ENCODE measurements at regions not wholly inside any gene's neighbourhood (a gene's known extent, or its start where the extent isn't known, plus 50 kb on each side); places are given as distances from the start of the nearest gene placed in this dataset.

DNA sequence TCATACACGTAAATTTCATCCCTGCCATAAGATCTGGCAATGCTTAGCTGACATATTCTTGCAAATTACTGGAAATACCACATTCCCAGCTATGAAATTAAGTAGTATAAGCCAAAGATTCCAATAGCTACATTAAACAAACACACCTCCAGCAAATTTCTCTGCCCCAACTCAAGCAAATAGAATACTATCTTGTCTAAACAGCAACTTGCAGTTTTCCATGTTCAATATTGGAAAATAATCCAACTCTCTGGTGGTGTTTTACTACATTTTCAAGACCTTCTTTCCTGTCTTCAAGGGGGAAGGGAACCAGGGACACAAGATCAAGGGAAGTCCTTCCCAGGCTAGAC is 268.7 kb downstream of the TBL1XR1 start:
- CTCF ChIA-PET = interaction anchor here (0.6 to 2.5 kb wide), 3 partner anchors 10 to 56 kb away, joined by 3 to 9 read pairs (median 5); no protein-coding TSS in a partner anchor
- Histone ChIP-seq H3K27me3 (ENCODE audit: control insufficient read depth, insufficient read depth, low read length) (no peaks in the 10 kb centered on the region), H3K36me3 (ENCODE audit: control insufficient read depth, insufficient read depth, low read length) (no peaks in the 10 kb centered on the region), H3K4me3 (ENCODE audit: low read depth, low read length) (no peak overlapping the region)
- no peak for DNase-seq (ENCODE audit: low read depth)
- POLR2A ChIA-PET = no interaction called here
- TF ChIP-seq, protein P1, sequence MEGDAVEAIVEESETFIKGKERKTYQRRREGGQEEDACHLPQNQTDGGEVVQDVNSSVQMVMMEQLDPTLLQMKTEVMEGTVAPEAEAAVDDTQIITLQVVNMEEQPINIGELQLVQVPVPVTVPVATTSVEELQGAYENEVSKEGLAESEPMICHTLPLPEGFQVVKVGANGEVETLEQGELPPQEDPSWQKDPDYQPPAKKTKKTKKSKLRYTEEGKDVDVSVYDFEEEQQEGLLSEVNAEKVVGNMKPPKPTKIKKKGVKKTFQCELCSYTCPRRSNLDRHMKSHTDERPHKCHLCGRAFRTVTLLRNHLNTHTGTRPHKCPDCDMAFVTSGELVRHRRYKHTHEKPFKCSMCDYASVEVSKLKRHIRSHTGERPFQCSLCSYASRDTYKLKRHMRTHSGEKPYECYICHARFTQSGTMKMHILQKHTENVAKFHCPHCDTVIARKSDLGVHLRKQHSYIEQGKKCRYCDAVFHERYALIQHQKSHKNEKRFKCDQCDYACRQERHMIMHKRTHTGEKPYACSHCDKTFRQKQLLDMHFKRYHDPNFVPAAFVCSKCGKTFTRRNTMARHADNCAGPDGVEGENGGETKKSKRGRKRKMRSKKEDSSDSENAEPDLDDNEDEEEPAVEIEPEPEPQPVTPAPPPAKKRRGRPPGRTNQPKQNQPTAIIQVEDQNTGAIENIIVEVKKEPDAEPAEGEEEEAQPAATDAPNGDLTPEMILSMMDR (IDR thresholded peaks at IDR 0.05; ENCODE audit: insufficient read depth, low read depth, low read length) = no peak

DNA sequence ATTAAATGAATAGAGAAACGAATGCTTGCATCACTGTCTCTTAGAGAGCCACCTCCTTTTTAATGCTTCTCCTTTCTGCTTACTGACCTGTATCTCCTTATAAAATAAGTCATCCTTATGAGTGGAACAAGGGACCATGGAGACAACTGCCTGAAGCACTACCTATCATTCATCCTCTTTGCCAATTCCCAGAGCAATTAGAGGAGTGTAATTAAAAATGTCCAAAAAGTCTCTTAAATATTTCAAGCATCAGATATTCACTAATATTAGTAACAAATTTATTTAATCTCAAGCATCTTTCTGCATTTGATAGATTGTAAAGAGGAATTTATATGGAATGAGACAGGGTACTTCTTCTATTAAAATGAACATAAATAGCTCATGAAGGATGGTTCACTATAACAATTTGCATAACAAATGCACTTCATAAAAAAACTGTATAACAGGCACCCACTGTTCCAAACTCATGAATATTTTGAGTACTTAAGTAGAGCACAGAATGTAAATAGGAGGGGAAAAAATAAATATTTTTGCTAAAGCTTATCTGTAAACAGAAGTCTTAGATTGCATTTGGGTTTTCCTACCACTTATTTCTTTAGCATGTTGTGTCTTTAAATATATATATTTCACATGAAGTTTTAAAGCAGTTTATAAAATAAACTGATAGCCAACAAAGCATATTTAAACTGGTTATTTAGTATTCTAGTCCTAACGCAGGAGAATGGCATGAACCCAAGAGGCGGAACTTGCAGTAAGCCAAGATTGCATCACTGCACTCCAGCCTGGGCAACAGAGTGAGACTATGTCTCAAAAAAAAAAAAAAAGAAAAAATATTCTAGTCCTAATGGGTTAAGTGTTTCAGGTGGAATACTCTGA is 269.3 kb downstream of the TBL1XR1 start:
- DNase-seq (ENCODE audit: low read depth) = no peak
- TF ChIP-seq, protein P1 (IDR thresholded peaks at IDR 0.05; ENCODE audit: insufficient read depth, low read depth, low read length) = no peak
- H3K27me3 ChIP-seq (ENCODE audit: control insufficient read depth, insufficient read depth, low read length) = no peaks in the 10 kb centered on the region
- no peak overlapping the region for H3K4me3 ChIP-seq (ENCODE audit: low read depth, low read length)
- ChIA-PET POLR2A (no interaction called here), CTCF (interaction anchor here (0.6 to 2.5 kb wide), 3 partner anchors 11 to 55 kb away, joined by 3 to 9 read pairs (median 5); no protein-coding TSS in a partner anchor)
- no peaks in the 10 kb centered on the region for H3K36me3 ChIP-seq (ENCODE audit: control insufficient read depth, insufficient read depth, low read length)

DNA sequence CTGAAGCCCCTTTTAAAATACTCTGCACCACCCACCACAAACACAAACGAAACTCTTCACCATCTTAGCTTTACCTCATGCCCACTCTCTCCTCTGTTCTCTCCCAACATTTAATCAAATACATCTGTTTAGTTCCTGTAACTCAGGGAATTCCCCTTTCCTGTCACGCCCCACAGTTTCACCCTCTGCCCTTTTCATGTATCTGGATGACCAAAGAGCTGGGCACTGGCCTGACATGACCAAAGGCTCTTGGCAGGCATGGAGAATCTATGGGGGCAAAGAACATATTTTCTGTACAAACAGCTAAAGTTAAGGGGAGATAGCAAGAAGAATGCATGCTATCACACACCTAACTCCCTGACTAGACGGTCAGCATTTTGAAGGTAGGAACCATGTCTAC is 270.0 kb downstream of the TBL1XR1 start:
- DNase-seq (ENCODE audit: low read depth) = no peak
- POLR2A ChIA-PET = no interaction called here
- TF ChIP-seq, protein P1 (IDR thresholded peaks at IDR 0.05; ENCODE audit: insufficient read depth, low read depth, low read length) = no peak
- no peaks in the 10 kb centered on the region for H3K36me3 ChIP-seq (ENCODE audit: control insufficient read depth, insufficient read depth, low read length)
- CTCF ChIA-PET = interaction anchor here (2.5 kb wide), 1 partner anchor 11 kb away, joined by 9 read pairs; no protein-coding TSS in a partner anchor
- H3K27me3 ChIP-seq (ENCODE audit: control insufficient read depth, insufficient read depth, low read length) = no peaks in the 10 kb centered on the region
- no peak overlapping the region for H3K4me3 ChIP-seq (ENCODE audit: low read depth, low read length)

DNA sequence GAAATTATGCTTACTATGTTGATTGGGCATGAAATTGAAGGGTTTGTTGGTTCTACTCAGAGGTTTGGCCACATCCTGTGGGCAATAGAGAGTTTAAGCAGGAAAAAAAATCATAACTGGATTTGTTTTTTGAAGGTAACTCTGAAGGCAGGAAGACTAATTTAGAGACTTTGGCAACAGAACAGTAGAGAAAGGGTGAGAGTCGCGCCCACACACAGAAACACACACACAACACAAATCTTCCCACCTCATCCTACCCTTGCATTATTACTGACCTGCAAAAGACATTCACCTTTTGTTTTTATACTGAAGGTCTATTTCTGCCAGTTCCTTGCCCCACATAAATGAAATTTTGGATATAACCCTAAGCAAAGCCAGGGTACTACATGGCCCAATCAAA is 270.6 kb downstream of the TBL1XR1 start:
- POLR2A ChIA-PET = no interaction called here
- TF ChIP-seq, protein P1 (IDR thresholded peaks at IDR 0.05; ENCODE audit: insufficient read depth, low read depth, low read length) = no peak
- no peaks in the 10 kb centered on the region for H3K27me3 ChIP-seq (ENCODE audit: control insufficient read depth, insufficient read depth, low read length)
- CTCF ChIA-PET = no interaction called here
- H3K4me3 ChIP-seq (ENCODE audit: low read depth, low read length) = no peak overlapping the region
- H3K36me3 ChIP-seq (ENCODE audit: control insufficient read depth, insufficient read depth, low read length) = no peaks in the 10 kb centered on the region
- DNase-seq (ENCODE audit: low read depth) = no peak

DNA sequence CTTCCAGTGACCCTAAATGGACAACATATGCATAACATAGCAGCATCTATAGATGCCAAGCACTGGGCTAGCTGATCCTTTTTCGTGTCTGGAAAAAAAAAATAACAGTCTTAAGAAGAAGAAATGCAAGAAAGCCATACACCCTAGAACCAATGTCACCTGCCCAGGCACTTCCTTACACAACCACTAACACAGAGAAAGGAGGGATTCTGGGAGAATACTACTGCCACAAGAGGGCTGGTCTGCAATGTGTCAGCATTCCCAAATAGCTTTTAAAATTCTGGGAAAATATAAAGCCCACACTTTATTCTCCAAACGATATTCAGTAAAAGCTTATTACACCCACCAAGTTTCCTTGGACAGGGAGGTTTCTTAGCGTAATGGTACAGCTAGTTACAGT is 271.2 kb downstream of the TBL1XR1 start:
- H3K36me3 ChIP-seq (ENCODE audit: control insufficient read depth, insufficient read depth, low read length) = no peaks in the 10 kb centered on the region
- TF ChIP-seq, protein P1 (IDR thresholded peaks at IDR 0.05; ENCODE audit: insufficient read depth, low read depth, low read length) = no peak
- CTCF ChIA-PET = interaction anchor here (0.9 kb wide), 1 partner anchor 26 kb away, joined by 3 read pairs; no protein-coding TSS in a partner anchor
- H3K27me3 ChIP-seq (ENCODE audit: control insufficient read depth, insufficient read depth, low read length) = no peaks in the 10 kb centered on the region
- POLR2A ChIA-PET = no interaction called here
- H3K4me3 ChIP-seq (ENCODE audit: low read depth, low read length) = no peak overlapping the region
- DNase-seq (ENCODE audit: low read depth) = no peak
